Breast epithelium (tissue), 3 donors: ENCODE measurements at regions not wholly inside any gene's neighbourhood (a gene's known extent, or its start where the extent isn't known, plus 50 kb on each side); places are given as distances from the start of the nearest gene placed in this dataset.
"Not testable (repeated sequence)": the region's sequence is repeated elsewhere in the genome, so short reads cannot be mapped to it uniquely, and the experiment has no call there.

ENCODE experiments used
- POLR2A ChIP-seq: fragments of 450-650 bp; IDR thresholded peaks from one replicate; pipeline ENCODE4 v1.6.1; 2016; ENCODE audit warnings: antibody characterized with exemption, mild to moderate bottlenecking, moderate library complexity
- TF ChIP-seq, protein P1 (sequence below), 3 donors: fragments of 450-650 bp; IDR thresholded peaks; one replicate each; pipeline ENCODE4 v1.5.1; 2016 to 2017; ENCODE audit warnings: antibody characterized with exemption in 3 of 3, mild to moderate bottlenecking in 3 of 3, moderate library complexity in 3 of 3

DNA sequence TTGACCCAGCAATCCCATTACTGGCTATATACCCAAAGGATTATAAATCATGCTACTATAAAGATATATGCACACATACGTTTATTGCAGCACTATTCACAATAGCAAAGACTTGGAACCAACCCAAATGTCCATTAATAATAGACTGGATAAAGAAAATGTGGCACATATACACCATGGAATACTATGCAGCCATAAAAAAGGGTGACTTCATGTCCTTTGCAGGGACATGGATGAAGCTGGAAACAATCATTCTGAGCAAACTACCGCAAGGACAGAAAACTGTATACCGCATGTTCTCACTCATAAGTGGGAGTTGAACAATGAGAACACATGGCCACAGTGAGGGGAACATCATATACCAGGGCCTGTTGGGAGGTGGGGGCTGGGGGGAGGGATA, 61.5 kb upstream of the ANKS1B start:
- TF ChIP-seq, protein P1, sequence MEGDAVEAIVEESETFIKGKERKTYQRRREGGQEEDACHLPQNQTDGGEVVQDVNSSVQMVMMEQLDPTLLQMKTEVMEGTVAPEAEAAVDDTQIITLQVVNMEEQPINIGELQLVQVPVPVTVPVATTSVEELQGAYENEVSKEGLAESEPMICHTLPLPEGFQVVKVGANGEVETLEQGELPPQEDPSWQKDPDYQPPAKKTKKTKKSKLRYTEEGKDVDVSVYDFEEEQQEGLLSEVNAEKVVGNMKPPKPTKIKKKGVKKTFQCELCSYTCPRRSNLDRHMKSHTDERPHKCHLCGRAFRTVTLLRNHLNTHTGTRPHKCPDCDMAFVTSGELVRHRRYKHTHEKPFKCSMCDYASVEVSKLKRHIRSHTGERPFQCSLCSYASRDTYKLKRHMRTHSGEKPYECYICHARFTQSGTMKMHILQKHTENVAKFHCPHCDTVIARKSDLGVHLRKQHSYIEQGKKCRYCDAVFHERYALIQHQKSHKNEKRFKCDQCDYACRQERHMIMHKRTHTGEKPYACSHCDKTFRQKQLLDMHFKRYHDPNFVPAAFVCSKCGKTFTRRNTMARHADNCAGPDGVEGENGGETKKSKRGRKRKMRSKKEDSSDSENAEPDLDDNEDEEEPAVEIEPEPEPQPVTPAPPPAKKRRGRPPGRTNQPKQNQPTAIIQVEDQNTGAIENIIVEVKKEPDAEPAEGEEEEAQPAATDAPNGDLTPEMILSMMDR (IDR thresholded peaks at IDR 0.05) = not testable (repeated sequence)
- TF ChIP-seq POLR2A = not testable (repeated sequence)
